Esophagus squamous epithelium (tissue), 4 donors: ENCODE measurements at regions not wholly inside any gene's neighbourhood (a gene's known extent, or its start where the extent isn't known, plus 50 kb on each side); places are given as distances from the start of the nearest gene placed in this dataset.

Source experiments
- POLR2A ChIP-seq, 4 donors: fragments of 450-650 bp; IDR thresholded peaks; one replicate each; pipeline ENCODE4 v1.6.1; 2017; ENCODE audit warnings: antibody characterized with exemption in 4 of 4, mild to moderate bottlenecking in 4 of 4, moderate library complexity in 3 of 4
- TF ChIP-seq, protein P1 (sequence below), 6 experiments: fragments of 450-650 bp in 4 of 6; fragments of 200-600 bp in 2 of 6; sonication (generic) in 2 of 6; IDR thresholded peaks; one replicate each; pipeline ENCODE4 v1.5.1; 2016 to 2019; ENCODE audit warnings: antibody characterized with exemption in 6 of 6, mild to moderate bottlenecking in 4 of 6, moderate library complexity in 4 of 6

GRCh38 chr18:24988253-24988840 lies 363.6 kb downstream of the ZNF521 start:
- TF ChIP-seq, protein P1, sequence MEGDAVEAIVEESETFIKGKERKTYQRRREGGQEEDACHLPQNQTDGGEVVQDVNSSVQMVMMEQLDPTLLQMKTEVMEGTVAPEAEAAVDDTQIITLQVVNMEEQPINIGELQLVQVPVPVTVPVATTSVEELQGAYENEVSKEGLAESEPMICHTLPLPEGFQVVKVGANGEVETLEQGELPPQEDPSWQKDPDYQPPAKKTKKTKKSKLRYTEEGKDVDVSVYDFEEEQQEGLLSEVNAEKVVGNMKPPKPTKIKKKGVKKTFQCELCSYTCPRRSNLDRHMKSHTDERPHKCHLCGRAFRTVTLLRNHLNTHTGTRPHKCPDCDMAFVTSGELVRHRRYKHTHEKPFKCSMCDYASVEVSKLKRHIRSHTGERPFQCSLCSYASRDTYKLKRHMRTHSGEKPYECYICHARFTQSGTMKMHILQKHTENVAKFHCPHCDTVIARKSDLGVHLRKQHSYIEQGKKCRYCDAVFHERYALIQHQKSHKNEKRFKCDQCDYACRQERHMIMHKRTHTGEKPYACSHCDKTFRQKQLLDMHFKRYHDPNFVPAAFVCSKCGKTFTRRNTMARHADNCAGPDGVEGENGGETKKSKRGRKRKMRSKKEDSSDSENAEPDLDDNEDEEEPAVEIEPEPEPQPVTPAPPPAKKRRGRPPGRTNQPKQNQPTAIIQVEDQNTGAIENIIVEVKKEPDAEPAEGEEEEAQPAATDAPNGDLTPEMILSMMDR (IDR thresholded peaks at IDR 0.05), result no peak
- TF ChIP-seq POLR2A (IDR thresholded peaks at IDR 0.05), result no peak
